Neuronal stem cell (in vitro differentiated cells): ENCODE measurements at regions not wholly inside any gene's neighbourhood (a gene's known extent, or its start where the extent isn't known, plus 50 kb on each side); places are given as distances from the start of the nearest gene placed in this dataset.

Source experiments
- DNase-seq: peaks from one replicate; pipeline ENCODE4 v3.0.0-alpha.2; 2013; ENCODE audit warnings: low spot score
- H2AFZ ChIP-seq: one replicate; pipeline ENCODE4 v1.6.1; 2013; ENCODE audit warnings: mild to moderate bottlenecking, low read length, inconsistent platforms
- H2AK5ac ChIP-seq: 2 replicates; pipeline ENCODE4 v1.6.1; 2013; ENCODE audit warnings: low read depth, mild to moderate bottlenecking, inconsistent platforms, low read length, moderate library complexity, mixed read lengths
- H2BK120ac ChIP-seq: 2 replicates; pipeline ENCODE4 v1.6.1; 2013; ENCODE audit warnings: low read depth, mild to moderate bottlenecking, inconsistent platforms, low read length, moderate library complexity, mixed read lengths
- H2BK12ac ChIP-seq: one replicate; pipeline ENCODE4 v1.6.1; 2013; ENCODE audit warnings: low read length, inconsistent platforms
- H2BK15ac ChIP-seq: 2 replicates; pipeline ENCODE4 v1.6.1; 2013; ENCODE audit warnings: mild to moderate bottlenecking, low read length, inconsistent platforms, mixed read lengths
- H2BK5ac ChIP-seq: one replicate; pipeline ENCODE4 v1.6.1; 2013; ENCODE audit warnings: inconsistent platforms, mild to moderate bottlenecking, low read length, moderate library complexity
- H3K14ac ChIP-seq: one replicate; pipeline ENCODE4 v1.6.1; 2013; ENCODE audit warnings: low read length, inconsistent platforms
- H3K18ac ChIP-seq: 2 replicates; pipeline ENCODE4 v1.6.1; 2013; ENCODE audit warnings: low read length, inconsistent platforms
- H3K23ac ChIP-seq: 2 replicates; pipeline ENCODE4 v1.6.1; 2013; ENCODE audit warnings: low read depth, mild to moderate bottlenecking, mixed read lengths, low read length, inconsistent platforms; ENCODE audit not compliant: poor library complexity
- H3K27ac ChIP-seq: replicated peaks from 3 replicates; pipeline ENCODE4 v1.5.1; 2013; ENCODE audit warnings: low read length, inconsistent platforms
- H3K27me3 ChIP-seq, 3 experiments: 2 replicates each; pipeline ENCODE4 v1.6.1; 2013; ENCODE audit warnings: low read length in 3 of 3, mild to moderate bottlenecking in 2 of 3, inconsistent platforms in 1 of 3, low read depth in 1 of 3, mixed read lengths in 1 of 3, moderate library complexity in 1 of 3; ENCODE audit not compliant: control insufficient read depth in 3 of 3, insufficient read depth in 3 of 3
- H3K36me3 ChIP-seq, 2 donors: replicated peaks in 1 of 2; 2 replicates each; pipeline ENCODE4 v1.6.1; 2013; ENCODE audit warnings: low read length in 2 of 2; ENCODE audit not compliant: control insufficient read depth in 2 of 2, insufficient read depth in 2 of 2
- H3K4ac ChIP-seq: 2 replicates; pipeline ENCODE4 v1.6.1; 2013; ENCODE audit warnings: inconsistent platforms, mild to moderate bottlenecking, low read length, moderate library complexity
- H3K4me1 ChIP-seq, 2 donors: 1 replicate in 1 of 2; 2 replicates in 1 of 2; pipeline ENCODE4 v1.6.1; 2013; ENCODE audit warnings: low read length in 2 of 2, low read depth in 1 of 2; ENCODE audit not compliant: control insufficient read depth in 2 of 2, insufficient read depth in 1 of 2
- H3K4me2 ChIP-seq: one replicate; pipeline ENCODE4 v1.6.1; 2013; ENCODE audit warnings: mild to moderate bottlenecking, low read length, inconsistent platforms; ENCODE audit not compliant: insufficient read depth, poor library complexity, severe bottlenecking
- H3K4me3 ChIP-seq, 2 donors: 2 replicates each; pipeline ENCODE4 v1.5.1; 2013; ENCODE audit warnings: low read length in 2 of 2, mild to moderate bottlenecking in 2 of 2, inconsistent platforms in 1 of 2, moderate library complexity in 1 of 2
- H3K79me1 ChIP-seq: one replicate; pipeline ENCODE4 v1.6.1; 2013; ENCODE audit warnings: low read depth, mild to moderate bottlenecking, inconsistent platforms, low read length, moderate library complexity
- H3K9ac ChIP-seq: one replicate; pipeline ENCODE4 v1.6.1; 2013; ENCODE audit warnings: mild to moderate bottlenecking, low read depth, low read length, inconsistent platforms; ENCODE audit not compliant: poor library complexity
- H3K9me3 ChIP-seq, 2 donors: replicated peaks in 1 of 2; 2 replicates each; pipeline versions ENCODE3 to v1.6.1; 2013; ENCODE audit warnings: low read length in 2 of 2, mild to moderate bottlenecking in 2 of 2, inconsistent platforms in 1 of 2, low read depth in 1 of 2, mixed read lengths in 1 of 2, moderate library complexity in 1 of 2; ENCODE audit not compliant: control insufficient read depth in 2 of 2, insufficient read depth in 1 of 2
- H4K8ac ChIP-seq: one replicate; pipeline ENCODE4 v1.6.1; 2013; ENCODE audit warnings: low read depth, mild to moderate bottlenecking, inconsistent platforms, low read length, moderate library complexity
- H4K91ac ChIP-seq: one replicate; pipeline ENCODE4 v1.6.1; 2013; ENCODE audit warnings: low read length, low read depth, mild to moderate bottlenecking, inconsistent platforms; ENCODE audit not compliant: poor library complexity
- WGBS, 2 donors: extraction: QIAGEN DNeasy Blood & Tissue Kit; methylation state at CpG; one replicate each; pipeline ENCODE4 v1.1.7; 2013; ENCODE audit warnings: missing lambda C conversion rate in 2 of 2, mixed read lengths in 1 of 2; ENCODE audit not compliant: insufficient read length in 2 of 2, insufficient replicate concordance in 1 of 2; ENCODE audit errors: extremely low coverage in 2 of 2; 5-methylcytosine and 5-hydroxymethylcytosine counted together

DNA sequence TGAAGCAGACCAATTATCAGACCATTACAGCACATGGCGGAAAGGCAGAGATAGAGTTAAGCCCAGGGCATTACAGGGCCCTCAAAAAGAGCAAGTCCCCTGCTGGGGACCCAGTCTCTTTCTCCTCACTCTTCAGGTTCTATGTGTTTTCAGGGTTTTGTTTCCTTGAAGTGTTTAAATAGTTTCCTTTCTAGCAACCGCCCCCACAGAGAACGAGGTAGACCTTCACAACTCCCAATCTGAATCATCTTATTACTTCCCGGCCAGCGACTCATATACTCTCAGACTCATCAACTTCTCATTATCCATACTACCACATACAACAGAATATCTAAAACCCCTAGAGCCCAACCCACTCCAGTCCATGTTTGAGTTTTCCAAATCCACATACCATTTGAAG, 526.6 kb upstream of the ARID1B start:
- no peak overlapping the region for H2BK5ac ChIP-seq
- peaks cover 0 to 4% of the 10 kb centered on the region in 2 donors for H3K4me1 ChIP-seq
- no peak overlapping the region for H2BK120ac ChIP-seq
- no peak overlapping the region for H4K8ac ChIP-seq
- no peak overlapping the region for H3K9ac ChIP-seq
- H3K27me3 ChIP-seq: no peaks in the 10 kb centered on the region
- H3K9me3 ChIP-seq: no peaks in the 10 kb centered on the region
- H3K23ac ChIP-seq: no peak overlapping the region
- no peak overlapping the region for H2AK5ac ChIP-seq
- no CpG with 5 or more reads among the region's 5 CpGs for whole genome bisulfite sequencing, 2 donors
- no peak overlapping the region for H4K91ac ChIP-seq
- no peak overlapping the region for H3K18ac ChIP-seq
- H3K27ac ChIP-seq: no peak overlapping the region
- no peak overlapping the region for H3K4ac ChIP-seq
- no peak for DNase-seq
- no peak overlapping the region for H2AFZ ChIP-seq
- H2BK15ac ChIP-seq: no peak overlapping the region
- H3K14ac ChIP-seq: no peak overlapping the region
- H3K36me3 ChIP-seq: no peaks in the 10 kb centered on the region
- no peaks in the 10 kb centered on the region for H3K79me1 ChIP-seq
- no peak overlapping the region for H2BK12ac ChIP-seq
- no peak overlapping the region for H3K4me2 ChIP-seq
- no peak overlapping the region for H3K4me3 ChIP-seq

DNA sequence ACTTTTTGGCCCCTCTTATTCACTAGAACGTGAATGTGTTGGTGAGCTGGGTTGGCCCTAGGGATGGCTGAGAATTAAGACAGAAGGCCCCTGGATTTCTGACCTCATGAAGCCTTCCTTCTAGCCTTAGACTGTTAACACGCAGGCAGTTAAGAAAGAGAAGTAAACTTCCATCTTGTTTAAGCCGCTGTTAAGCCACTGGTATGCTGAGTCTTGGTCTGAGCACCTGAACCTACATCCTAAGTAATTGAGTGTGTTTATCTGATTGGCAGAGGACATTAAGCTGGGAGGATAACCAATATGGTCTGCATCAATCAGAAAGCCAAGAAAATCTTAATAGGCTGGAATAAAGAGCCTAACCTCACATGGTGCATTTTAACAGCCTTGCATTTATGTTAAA, 535.0 kb upstream of the ARID1B start:
- no peak overlapping the region for H2BK5ac ChIP-seq
- H3K18ac ChIP-seq: no peak overlapping the region
- no peaks in the 10 kb centered on the region for H3K36me3 ChIP-seq
- no peak overlapping the region for H3K4me3 ChIP-seq
- H4K8ac ChIP-seq: no peak overlapping the region
- H2BK15ac ChIP-seq: no peak overlapping the region
- no peak overlapping the region for H3K14ac ChIP-seq
- H2AFZ ChIP-seq: no peak overlapping the region
- no peak overlapping the region for H2AK5ac ChIP-seq
- no peak overlapping the region for H4K91ac ChIP-seq
- H3K4me2 ChIP-seq: no peak overlapping the region
- no CpG with 5 or more reads among the region's 3 CpGs for WGBS, 2 donors
- no peak overlapping the region for H3K4ac ChIP-seq
- no peaks in the 10 kb centered on the region for H3K27me3 ChIP-seq
- H2BK12ac ChIP-seq: no peak overlapping the region
- no peaks in the 10 kb centered on the region for H3K79me1 ChIP-seq
- no peak overlapping the region for H3K27ac ChIP-seq
- no peaks in the 10 kb centered on the region for H3K9me3 ChIP-seq
- no peak overlapping the region for H3K23ac ChIP-seq
- no peak overlapping the region for H3K9ac ChIP-seq
- H3K4me1 ChIP-seq: no peaks in the 10 kb centered on the region
- DNase-seq: no peak
- no peak overlapping the region for H2BK120ac ChIP-seq

DNA sequence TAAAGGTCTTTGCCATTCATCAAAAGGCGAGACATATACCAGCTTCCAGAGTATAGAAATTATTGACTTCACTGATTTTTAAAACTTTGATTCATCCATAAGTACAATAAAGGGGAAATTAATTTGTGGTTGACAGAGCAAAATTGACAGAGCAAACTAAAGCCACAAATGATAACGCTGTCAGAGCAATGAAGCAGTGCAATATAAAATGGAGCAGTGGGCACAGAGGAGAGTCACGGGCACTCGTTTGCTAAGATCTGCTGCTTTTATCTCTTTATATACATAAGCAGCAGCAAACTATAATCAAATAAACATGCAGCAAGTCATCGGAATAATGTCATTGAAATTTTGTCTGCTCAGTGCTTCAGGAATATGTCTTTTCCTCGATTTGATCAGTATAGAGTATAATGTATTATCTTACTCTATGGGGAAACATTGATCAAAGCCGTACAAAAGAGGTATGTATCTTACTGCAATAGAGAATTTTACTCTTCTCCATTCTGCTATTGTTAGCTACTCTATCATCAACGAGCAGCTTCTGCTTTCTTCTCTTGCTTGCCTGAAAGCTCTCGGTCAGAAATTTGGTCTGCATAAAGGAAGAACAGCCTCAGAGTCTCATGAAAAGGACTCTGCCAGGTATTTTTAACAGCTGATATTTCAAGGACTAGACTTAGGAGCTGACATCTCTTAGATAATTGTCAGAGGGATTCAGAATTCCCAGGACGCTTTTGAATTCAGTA, 546.0 kb upstream of the ARID1B start:
- WGBS, 2 donors: no CpG with 5 or more reads among the region's 10 CpGs
- H3K27ac ChIP-seq: no peak overlapping the region
- no peaks in the 10 kb centered on the region for H3K4me1 ChIP-seq
- no peak overlapping the region for H2AK5ac ChIP-seq
- H3K4me3 ChIP-seq: no peak overlapping the region
- H4K8ac ChIP-seq: no peak overlapping the region
- H3K27me3 ChIP-seq: no peaks in the 10 kb centered on the region
- no peak overlapping the region for H3K4me2 ChIP-seq
- H4K91ac ChIP-seq: no peak overlapping the region
- H3K79me1 ChIP-seq: no peaks in the 10 kb centered on the region
- no peak overlapping the region for H3K18ac ChIP-seq
- H3K9me3 ChIP-seq: no peaks in the 10 kb centered on the region
- H3K9ac ChIP-seq: no peak overlapping the region
- no peak overlapping the region for H2AFZ ChIP-seq
- no peak overlapping the region for H3K23ac ChIP-seq
- H3K14ac ChIP-seq: no peak overlapping the region
- H2BK12ac ChIP-seq: no peak overlapping the region
- H3K36me3 ChIP-seq: no peaks in the 10 kb centered on the region
- no peak overlapping the region for H2BK15ac ChIP-seq
- no peak for DNase-seq
- H2BK5ac ChIP-seq: no peak overlapping the region
- H2BK120ac ChIP-seq: no peak overlapping the region
- H3K4ac ChIP-seq: no peak overlapping the region

DNA sequence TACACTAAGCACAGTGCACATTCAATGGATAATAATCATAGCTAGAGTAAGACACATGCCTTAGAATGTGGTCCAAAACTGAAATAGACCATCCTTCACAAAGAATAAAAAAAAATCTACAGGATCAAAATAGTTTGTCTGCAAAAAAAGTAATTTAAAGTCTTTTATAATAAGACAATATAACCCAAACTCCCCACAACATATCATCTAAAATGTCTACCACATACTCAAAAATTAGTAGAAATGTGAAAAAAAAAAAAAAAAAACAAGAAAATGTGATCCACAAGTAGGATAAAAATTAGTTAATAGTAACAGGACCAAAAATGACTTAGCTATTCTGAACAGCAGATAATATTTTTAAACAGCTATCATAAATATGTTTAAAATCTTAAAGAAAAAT, 557.2 kb upstream of the ARID1B start:
- H2BK120ac ChIP-seq: no peak overlapping the region
- no peak overlapping the region for H2AFZ ChIP-seq
- no peak overlapping the region for H3K23ac ChIP-seq

More for the DNA sequence above, 557.2 kb upstream of the ARID1B start:
- Histone ChIP-seq H4K8ac (no peak overlapping the region), H3K27ac (no peak overlapping the region), H4K91ac (no peak overlapping the region), H3K4ac (no peak overlapping the region), H3K4me1 (no peaks in the 10 kb centered on the region), H2AK5ac (no peak overlapping the region), H3K9ac (no peak overlapping the region), H3K18ac (no peak overlapping the region), H3K36me3 (no peaks in the 10 kb centered on the region), H3K14ac (no peak overlapping the region), H2BK15ac (no peak overlapping the region), H3K9me3 (no peaks in the 10 kb centered on the region), H3K4me3 (no peak overlapping the region), H2BK12ac (no peak overlapping the region), H3K79me1 (no peaks in the 10 kb centered on the region), H3K27me3 (no peaks in the 10 kb centered on the region), H2BK5ac (no peak overlapping the region), H3K4me2 (no peak overlapping the region)
- no peak for DNase-seq
